ENCODE measurements at regions not wholly inside any gene's neighbourhood (a gene's known extent, or its start where the extent isn't known, plus 50 kb on each side); places are given as distances from the start of the nearest gene placed in this dataset.

DNA sequence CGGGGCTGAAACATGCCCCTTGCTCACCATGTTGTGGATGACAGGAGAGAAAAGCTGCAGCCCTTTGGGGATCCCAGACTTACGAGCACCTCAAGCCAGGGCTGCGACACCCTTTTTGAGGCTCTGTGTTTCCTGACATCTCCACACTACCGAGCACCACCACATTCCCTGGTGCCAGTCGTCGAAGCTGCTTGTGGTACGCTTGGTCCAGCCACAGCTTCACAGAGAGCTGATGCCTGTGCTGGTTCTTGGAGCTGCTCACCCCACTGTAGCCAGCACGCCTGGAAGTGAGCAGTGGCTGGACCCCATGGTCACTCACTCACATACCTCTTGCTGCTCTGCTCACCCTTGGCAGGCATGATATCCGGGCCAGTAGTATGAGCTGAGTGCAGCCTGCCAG is 367.5 kb downstream of the SLITRK6 start:
- H3K4ac ChIP-seq (ENCODE audit: low read depth, low read length): no peak overlapping the region
- ATAC-seq (ENCODE audit: low read depth) (no peak), DNase-seq (no peak)
- no peak for TF ChIP-seq CEBPB (IDR thresholded peaks at IDR 0.05; ENCODE audit: low read depth, low read length)
- no peak for TF ChIP-seq RFX5 (IDR thresholded peaks at IDR 0.05; ENCODE audit: low read depth, low read length)
- no peak for TF ChIP-seq MAFK (IDR thresholded peaks at IDR 0.05; ENCODE audit: low read depth, low read length)
- TF ChIP-seq, protein P1, sequence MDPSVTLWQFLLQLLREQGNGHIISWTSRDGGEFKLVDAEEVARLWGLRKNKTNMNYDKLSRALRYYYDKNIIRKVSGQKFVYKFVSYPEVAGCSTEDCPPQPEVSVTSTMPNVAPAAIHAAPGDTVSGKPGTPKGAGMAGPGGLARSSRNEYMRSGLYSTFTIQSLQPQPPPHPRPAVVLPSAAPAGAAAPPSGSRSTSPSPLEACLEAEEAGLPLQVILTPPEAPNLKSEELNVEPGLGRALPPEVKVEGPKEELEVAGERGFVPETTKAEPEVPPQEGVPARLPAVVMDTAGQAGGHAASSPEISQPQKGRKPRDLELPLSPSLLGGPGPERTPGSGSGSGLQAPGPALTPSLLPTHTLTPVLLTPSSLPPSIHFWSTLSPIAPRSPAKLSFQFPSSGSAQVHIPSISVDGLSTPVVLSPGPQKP (IDR thresholded peaks at IDR 0.05; ENCODE audit: borderline replicate concordance, low read depth, low read length): no peak
- TF ChIP-seq MAZ (IDR thresholded peaks at IDR 0.05; ENCODE audit: borderline replicate concordance, low read depth, low read length): no peak
- TF ChIP-seq POLR2A (IDR thresholded peaks at IDR 0.05; ENCODE audit: low read depth, low read length): no peak
- TF ChIP-seq FOS (IDR thresholded peaks at IDR 0.05; ENCODE audit: low read depth, low read length): no peak
- TF ChIP-seq BHLHE40 (IDR thresholded peaks at IDR 0.05; ENCODE audit: low read depth, low read length): no peak
- TF ChIP-seq, protein P2, sequence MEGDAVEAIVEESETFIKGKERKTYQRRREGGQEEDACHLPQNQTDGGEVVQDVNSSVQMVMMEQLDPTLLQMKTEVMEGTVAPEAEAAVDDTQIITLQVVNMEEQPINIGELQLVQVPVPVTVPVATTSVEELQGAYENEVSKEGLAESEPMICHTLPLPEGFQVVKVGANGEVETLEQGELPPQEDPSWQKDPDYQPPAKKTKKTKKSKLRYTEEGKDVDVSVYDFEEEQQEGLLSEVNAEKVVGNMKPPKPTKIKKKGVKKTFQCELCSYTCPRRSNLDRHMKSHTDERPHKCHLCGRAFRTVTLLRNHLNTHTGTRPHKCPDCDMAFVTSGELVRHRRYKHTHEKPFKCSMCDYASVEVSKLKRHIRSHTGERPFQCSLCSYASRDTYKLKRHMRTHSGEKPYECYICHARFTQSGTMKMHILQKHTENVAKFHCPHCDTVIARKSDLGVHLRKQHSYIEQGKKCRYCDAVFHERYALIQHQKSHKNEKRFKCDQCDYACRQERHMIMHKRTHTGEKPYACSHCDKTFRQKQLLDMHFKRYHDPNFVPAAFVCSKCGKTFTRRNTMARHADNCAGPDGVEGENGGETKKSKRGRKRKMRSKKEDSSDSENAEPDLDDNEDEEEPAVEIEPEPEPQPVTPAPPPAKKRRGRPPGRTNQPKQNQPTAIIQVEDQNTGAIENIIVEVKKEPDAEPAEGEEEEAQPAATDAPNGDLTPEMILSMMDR (conservative IDR thresholded peaks at IDR 0.05; ENCODE audit: low read depth, low read length): no peak
- TF ChIP-seq MXI1 (IDR thresholded peaks at IDR 0.05; ENCODE audit: borderline replicate concordance, low read depth, low read length): no peak
- no peak for TF ChIP-seq NFE2L2 (IDR thresholded peaks at IDR 0.05; ENCODE audit: low read depth, low read length)
- TF ChIP-seq, protein P3, sequence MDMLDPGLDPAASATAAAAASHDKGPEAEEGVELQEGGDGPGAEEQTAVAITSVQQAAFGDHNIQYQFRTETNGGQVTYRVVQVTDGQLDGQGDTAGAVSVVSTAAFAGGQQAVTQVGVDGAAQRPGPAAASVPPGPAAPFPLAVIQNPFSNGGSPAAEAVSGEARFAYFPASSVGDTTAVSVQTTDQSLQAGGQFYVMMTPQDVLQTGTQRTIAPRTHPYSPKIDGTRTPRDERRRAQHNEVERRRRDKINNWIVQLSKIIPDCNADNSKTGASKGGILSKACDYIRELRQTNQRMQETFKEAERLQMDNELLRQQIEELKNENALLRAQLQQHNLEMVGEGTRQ (IDR thresholded peaks at IDR 0.05; ENCODE audit: low read depth, low read length): no peak
- no peak for TF ChIP-seq SMC3 (IDR thresholded peaks at IDR 0.05; ENCODE audit: low read depth, low read length)
- no peak for TF ChIP-seq RCOR1 (IDR thresholded peaks at IDR 0.05; ENCODE audit: insufficient replicate concordance, low read length)
- TF ChIP-seq RAD21 (IDR thresholded peaks at IDR 0.05; ENCODE audit: low read length): no peak
- no peak for TF ChIP-seq CHD1 (IDR thresholded peaks at IDR 0.05; ENCODE audit: low read depth, low read length)
- WGBS, 2 experiments (ENCODE audit: extremely low coverage in 2 of 2, insufficient read length in 1 of 2): 94% methylated on average over 3 of the region's 9 CpGs; no CpG with 5 or more reads in 1 of the 2 experiments
- no peak overlapping the region for H2BK15ac ChIP-seq (ENCODE audit: low read depth, low read length)
- in situ Hi-C loops (cut with MboI; ENCODE audit: low sequenced_read_pairs) (no loop called here), dilution Hi-C loops (cut with HindIII; ENCODE audit: low sequenced_read_pairs, unreplicated experiment) (no loop called here), intact Hi-C loops (cut with micrococcal nuclease) (no loop called here)
- H4K8ac ChIP-seq (ENCODE audit: low read depth in 2 of 2, low read length in 2 of 2): no peak overlapping the region
- no peak overlapping the region for H4K5ac ChIP-seq (ENCODE audit: low read depth, low read length)
- no peak overlapping the region for H3K4me3 ChIP-seq (ENCODE audit: insufficient read depth, low read depth, low read length)
- no peaks in the 10 kb centered on the region for H3K9me3 ChIP-seq (ENCODE audit: control insufficient read depth, insufficient read depth, low read length)
- H2BK20ac ChIP-seq (ENCODE audit: low read depth, low read length): no peak overlapping the region
- ChIA-PET CTCF (no interaction called here), POLR2A (ENCODE audit: unreplicated experiment) (no interaction called here)
- no peak overlapping the region for H3K9ac ChIP-seq (ENCODE audit: low read depth, low read length)
- H3K27me3 ChIP-seq (ENCODE audit: control insufficient read depth, insufficient read depth, low read length): no peaks in the 10 kb centered on the region
- H3K27ac ChIP-seq (ENCODE audit: insufficient read depth, low read length): no peak overlapping the region
- H3K4me2 ChIP-seq (ENCODE audit: low read depth, low read length): no peak overlapping the region
- no peaks in the 10 kb centered on the region for H3K79me1 ChIP-seq (ENCODE audit: low read depth in 1 of 2, low read length in 2 of 2)
- H2BK120ac ChIP-seq (ENCODE audit: low read depth, low read length): no peak overlapping the region
- no peaks in the 10 kb centered on the region for H3K4me1 ChIP-seq (ENCODE audit: control insufficient read depth, insufficient read depth, low read length)
- no peak overlapping the region for H4K91ac ChIP-seq (ENCODE audit: insufficient read depth, low read depth, low read length)
- H3K18ac ChIP-seq (ENCODE audit: low read depth, low read length): no peak overlapping the region
- no peaks in the 10 kb centered on the region for H3K9me1 ChIP-seq (ENCODE audit: insufficient read depth, low read length)
- no peak overlapping the region for H3K14ac ChIP-seq (replicated peaks; ENCODE audit: low read depth, low read length)
- no peak overlapping the region for H2AK5ac ChIP-seq (ENCODE audit: low read depth, low read length)
- H3K23ac ChIP-seq (ENCODE audit: low read depth, low read length): no peak overlapping the region
- BruUV-seq (replicated peaks): no TSS peak
- H2BK5ac ChIP-seq (ENCODE audit: low read depth, low read length, poor library complexity, severe bottlenecking): no peak overlapping the region
- peak overlapping the region; percentile 63 for H2AFZ ChIP-seq (replicated peaks; ENCODE audit: low read length, poor library complexity)
- no peak overlapping the region for H2AK9ac ChIP-seq (replicated peaks; ENCODE audit: low read depth, low read length, poor library complexity)
- no peak overlapping the region for H3K56ac ChIP-seq (ENCODE audit: extremely low read depth, insufficient read depth, low read length)
- no peaks in the 10 kb centered on the region for H4K20me1 ChIP-seq (ENCODE audit: insufficient read depth, low read length)
- H3K36me3 ChIP-seq (ENCODE audit: control insufficient read depth, insufficient read depth, low read length): no peaks in the 10 kb centered on the region

Measured in IMR-90 (cell line).